IMR-90 (cell line): ENCODE measurements at regions not wholly inside any gene's neighbourhood (a gene's known extent, or its start where the extent isn't known, plus 50 kb on each side); places are given as distances from the start of the nearest gene placed in this dataset.

Experiments used
- ATAC-seq: fragments of 200-7000 bp; cut with Tn5 transposase; 2 replicates; pipeline ENCODE4 v1.9.1; 2020; ENCODE audit warnings: low read depth, mild to moderate bottlenecking, moderate library complexity
- BruUV-seq: library from RNA; stranded (reverse); fragments of 400-500 nt; replicated peaks from 2 replicates; lab custom pipeline; 2021; lab: Mats Ljungman, UMichigan
- CTCF ChIA-PET: fragments of 300-600 bp; formaldehyde crosslinking; extraction: SDS; loops from one replicate; lab custom pipeline; 2021; ENCODE audit warnings: antibody characterized with exemption; lab: Yijun Ruan, JAX
- POLR2A ChIA-PET: fragments of 300-600 bp; sonication (Branson Sonifier 250); formaldehyde crosslinking; loops from one replicate; lab custom pipeline; 2022; ENCODE audit warnings: antibody characterized with exemption; ENCODE audit not compliant: unreplicated experiment; lab: Charles Lee
- DNase-seq: peaks from one replicate; pipeline ENCODE4 v3.0.0; 2013
- H2AFZ ChIP-seq: replicated peaks from 2 replicates; pipeline ENCODE3; 2013; ENCODE audit warnings: low read length, mild to moderate bottlenecking; ENCODE audit not compliant: poor library complexity
- H2AK5ac ChIP-seq: 2 replicates; pipeline ENCODE4 v1.6.1; 2013; ENCODE audit warnings: low read depth, low read length, inconsistent platforms
- H2AK9ac ChIP-seq: replicated peaks from 2 replicates; pipeline ENCODE3; 2013; ENCODE audit warnings: mild to moderate bottlenecking, low read depth, low read length, moderate library complexity; ENCODE audit not compliant: poor library complexity
- H2BK120ac ChIP-seq: 2 replicates; pipeline ENCODE4 v1.6.1; 2013; ENCODE audit warnings: low read depth, low read length, inconsistent platforms
- H2BK15ac ChIP-seq: 3 replicates; pipeline ENCODE4 v1.6.1; 2013; ENCODE audit warnings: low read depth, low read length, inconsistent platforms
- H2BK20ac ChIP-seq: 2 replicates; pipeline ENCODE4 v1.6.1; 2013; ENCODE audit warnings: low read depth, mild to moderate bottlenecking, inconsistent platforms, low read length, moderate library complexity
- H2BK5ac ChIP-seq: 2 replicates; pipeline ENCODE4 v1.6.1; 2013; ENCODE audit warnings: mild to moderate bottlenecking, low read depth, low read length, inconsistent platforms; ENCODE audit not compliant: poor library complexity, severe bottlenecking
- H3K14ac ChIP-seq: replicated peaks from 2 replicates; pipeline ENCODE4 v1.6.1; 2013; ENCODE audit warnings: low read depth, low read length, inconsistent platforms
- H3K18ac ChIP-seq: 2 replicates; pipeline ENCODE4 v1.6.1; 2013; ENCODE audit warnings: low read depth, low read length, control low read depth
- H3K23ac ChIP-seq: 2 replicates; pipeline ENCODE4 v1.6.1; 2013; ENCODE audit warnings: low read depth, low read length, inconsistent platforms
- H3K27ac ChIP-seq: 2 replicates; pipeline ENCODE4 v1.5.1; 2013; ENCODE audit warnings: mild to moderate bottlenecking, control low read depth, low read length; ENCODE audit not compliant: insufficient read depth
- H3K27me3 ChIP-seq: 2 replicates; pipeline ENCODE4 v1.6.1; 2013; ENCODE audit warnings: low read length; ENCODE audit not compliant: control insufficient read depth, insufficient read depth
- H3K36me3 ChIP-seq: 2 replicates; pipeline ENCODE4 v1.6.1; 2013; ENCODE audit warnings: low read length, mixed read lengths; ENCODE audit not compliant: control insufficient read depth, insufficient read depth
- H3K4ac ChIP-seq: 2 replicates; pipeline ENCODE4 v1.6.1; 2013; ENCODE audit warnings: low read depth, low read length, inconsistent platforms
- H3K4me1 ChIP-seq: 2 replicates; pipeline ENCODE4 v1.6.1; 2013; ENCODE audit warnings: low read length, mixed read lengths; ENCODE audit not compliant: control insufficient read depth, insufficient read depth
- H3K4me2 ChIP-seq: 2 replicates; pipeline ENCODE4 v1.6.1; 2013; ENCODE audit warnings: low read depth, mild to moderate bottlenecking, control low read depth, low read length, moderate library complexity
- H3K4me3 ChIP-seq: 2 replicates; pipeline ENCODE4 v1.5.1; 2013; ENCODE audit warnings: low read depth, mild to moderate bottlenecking, control low read depth, low read length, moderate library complexity; ENCODE audit not compliant: insufficient read depth
- H3K56ac ChIP-seq: 2 replicates; pipeline ENCODE4 v1.6.1; 2013; ENCODE audit warnings: low read length, inconsistent platforms; ENCODE audit not compliant: insufficient read depth; ENCODE audit errors: extremely low read depth
- H3K79me1 ChIP-seq, 2 experiments: 2 replicates each; pipeline ENCODE4 v1.6.1; 2013; ENCODE audit warnings: low read length in 2 of 2, inconsistent platforms in 1 of 2, low read depth in 1 of 2
- H3K9ac ChIP-seq: 2 replicates; pipeline ENCODE4 v1.6.1; 2013; ENCODE audit warnings: low read depth, low read length, control low read depth
- H3K9me1 ChIP-seq: 2 replicates; pipeline ENCODE4 v1.6.1; 2013; ENCODE audit warnings: low read length, inconsistent platforms; ENCODE audit not compliant: insufficient read depth
- H3K9me3 ChIP-seq: 2 replicates; pipeline ENCODE4 v1.6.1; 2013; ENCODE audit warnings: low read length; ENCODE audit not compliant: control insufficient read depth, insufficient read depth
- H4K20me1 ChIP-seq: 2 replicates; pipeline ENCODE4 v1.6.1; 2013; ENCODE audit warnings: low read length, inconsistent platforms; ENCODE audit not compliant: insufficient read depth
- H4K5ac ChIP-seq: 2 replicates; pipeline ENCODE4 v1.6.1; 2013; ENCODE audit warnings: mild to moderate bottlenecking, low read depth, low read length, control low read depth
- H4K8ac ChIP-seq, 2 experiments: 2 replicates each; pipeline ENCODE4 v1.6.1; 2013; ENCODE audit warnings: low read depth in 2 of 2, low read length in 2 of 2, control low read depth in 1 of 2, inconsistent platforms in 1 of 2
- H4K91ac ChIP-seq: 2 replicates; pipeline ENCODE4 v1.6.1; 2013; ENCODE audit warnings: low read depth, low read length, inconsistent platforms; ENCODE audit not compliant: insufficient read depth
- BHLHE40 ChIP-seq: fragments of 150-350 bp; IDR thresholded peaks from 2 replicates; pipeline ENCODE4 v1.6.1; 2016; ENCODE audit warnings: mild to moderate bottlenecking, low read depth, low read length
- CEBPB ChIP-seq: IDR thresholded peaks from 2 replicates; pipeline ENCODE4 v1.6.1; 2012; ENCODE audit warnings: low read depth, low read length, improper control_type of control experiment
- CHD1 ChIP-seq: IDR thresholded peaks from 2 replicates; pipeline ENCODE4 v1.6.1; 2012; ENCODE audit warnings: low read depth, low read length, improper control_type of control experiment
- FOS ChIP-seq: fragments of 150-350 bp; IDR thresholded peaks from 2 replicates; pipeline ENCODE4 v1.6.1; 2016; ENCODE audit warnings: low read depth, low read length
- MAFK ChIP-seq: IDR thresholded peaks from 2 replicates; pipeline ENCODE4 v1.6.1; 2012; ENCODE audit warnings: low read depth, low read length, improper control_type of control experiment
- MAZ ChIP-seq: IDR thresholded peaks from 2 replicates; pipeline ENCODE4 v1.6.1; 2012; ENCODE audit warnings: low read depth, mild to moderate bottlenecking, low read length, improper control_type of control experiment, moderate library complexity, borderline replicate concordance
- MXI1 ChIP-seq: IDR thresholded peaks from 2 replicates; pipeline ENCODE4 v1.6.1; 2012; ENCODE audit warnings: low read depth, mild to moderate bottlenecking, low read length, moderate library complexity, borderline replicate concordance
- NFE2L2 ChIP-seq: fragments of 150-350 bp; IDR thresholded peaks from 2 replicates; pipeline ENCODE4 v1.6.1; 2016; ENCODE audit warnings: low read depth, mild to moderate bottlenecking, low read length
- POLR2A ChIP-seq: IDR thresholded peaks from 2 replicates; pipeline ENCODE4 v1.6.1; 2012; ENCODE audit warnings: mild to moderate bottlenecking, low read depth, low read length
- RAD21 ChIP-seq: IDR thresholded peaks from 2 replicates; pipeline ENCODE4 v1.6.1; 2012; ENCODE audit warnings: low read length, improper control_type of control experiment
- RCOR1 ChIP-seq: IDR thresholded peaks from 2 replicates; pipeline ENCODE4 v1.6.1; 2012; ENCODE audit warnings: mild to moderate bottlenecking, low read length, improper control_type of control experiment; ENCODE audit not compliant: insufficient replicate concordance
- RFX5 ChIP-seq: IDR thresholded peaks from 2 replicates; pipeline ENCODE4 v1.8.0; 2012; ENCODE audit warnings: low read depth, mild to moderate bottlenecking, low read length, moderate library complexity
- SMC3 ChIP-seq: fragments of 150-350 bp; IDR thresholded peaks from 2 replicates; pipeline ENCODE4 v1.6.1; 2016; ENCODE audit warnings: low read depth, mild to moderate bottlenecking, antibody characterized with exemption, low read length, moderate library complexity
- WGBS, 2 experiments: methylation state at CpG; one replicate each; pipeline versions ENCODE4 v1.1.5 to v1.1.7; 2013; ENCODE audit warnings: missing lambda C conversion rate in 2 of 2; ENCODE audit not compliant: insufficient read length in 1 of 2; ENCODE audit errors: extremely low coverage in 2 of 2; 5-methylcytosine and 5-hydroxymethylcytosine counted together
- dilution Hi-C: fragments of 300-500 bp; cut with HindIII; formaldehyde crosslinking; loops from one replicate; pipeline ENCODE4 v1.14.3; 2018; ENCODE audit warnings: low sequenced_read_pairs; ENCODE audit not compliant: unreplicated experiment
- in situ Hi-C: fragments of 300-500 bp; cut with MboI; formaldehyde crosslinking; loops from 3 replicates; pipeline ENCODE4 v1.14.3; 2019; ENCODE audit warnings: low sequenced_read_pairs, inconsistent platforms, mixed read lengths
- intact Hi-C: fragments of 100-400 bp; cut with micrococcal nuclease; formaldehyde crosslinking; loops from 2 replicates; pipeline ENCODE4 v1.10.0; 2022
- TF ChIP-seq, protein P1 (sequence below): fragments of 150-350 bp; IDR thresholded peaks from 2 replicates; pipeline ENCODE4 v1.6.1; 2017; ENCODE audit warnings: mild to moderate bottlenecking, antibody characterized with exemption, low read length, low read depth
- TF ChIP-seq, protein P2 (sequence below): fragments of 150-350 bp; IDR thresholded peaks from 2 replicates; pipeline ENCODE4 v1.6.1; 2016; ENCODE audit warnings: low read depth, mild to moderate bottlenecking, low read length, moderate library complexity, borderline replicate concordance
- TF ChIP-seq, protein P3 (sequence below): conservative IDR thresholded peaks from 2 replicates; pipeline ENCODE4 v1.5.1; 2012; ENCODE audit warnings: mild to moderate bottlenecking, low read depth, low read length, improper control_type of control experiment

DNA sequence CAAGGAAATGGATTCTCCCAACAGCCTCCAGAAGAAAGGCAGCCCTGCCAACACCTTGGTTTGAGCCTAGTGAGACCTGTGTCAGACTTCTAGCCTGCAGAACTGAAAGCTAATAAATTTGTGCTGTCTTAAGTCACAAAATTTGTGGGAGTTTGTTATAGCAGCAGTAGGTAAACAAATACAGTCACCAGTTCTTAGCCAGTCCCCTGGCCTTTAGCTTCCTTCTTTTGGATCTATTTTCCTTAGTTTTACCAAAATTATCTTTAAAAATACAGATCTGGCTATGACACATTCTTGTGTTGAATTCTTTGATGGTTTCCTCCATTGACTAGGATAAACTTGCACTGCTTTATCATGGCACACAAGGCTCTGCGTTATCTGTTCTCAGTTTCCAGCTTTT lies 697.9 kb upstream of the FANCL start:
- no peak overlapping the region for H3K9ac ChIP-seq
- peaks cover 3% of the 10 kb centered on the region; the same call in 1 of the 2 replicates for H3K9me3 ChIP-seq
- no peak overlapping the region for H3K4me3 ChIP-seq
- intact Hi-C loops (loop anchor here (2.0 kb wide), 1 partner anchor 14 kb away; no protein-coding TSS in a partner anchor), dilution Hi-C loops (no loop called here), in situ Hi-C loops (no loop called here)
- no peak for TF ChIP-seq RAD21
- TF ChIP-seq, protein P1, sequence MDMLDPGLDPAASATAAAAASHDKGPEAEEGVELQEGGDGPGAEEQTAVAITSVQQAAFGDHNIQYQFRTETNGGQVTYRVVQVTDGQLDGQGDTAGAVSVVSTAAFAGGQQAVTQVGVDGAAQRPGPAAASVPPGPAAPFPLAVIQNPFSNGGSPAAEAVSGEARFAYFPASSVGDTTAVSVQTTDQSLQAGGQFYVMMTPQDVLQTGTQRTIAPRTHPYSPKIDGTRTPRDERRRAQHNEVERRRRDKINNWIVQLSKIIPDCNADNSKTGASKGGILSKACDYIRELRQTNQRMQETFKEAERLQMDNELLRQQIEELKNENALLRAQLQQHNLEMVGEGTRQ, result no peak
- TF ChIP-seq MAZ, result no peak
- TF ChIP-seq, protein P2, sequence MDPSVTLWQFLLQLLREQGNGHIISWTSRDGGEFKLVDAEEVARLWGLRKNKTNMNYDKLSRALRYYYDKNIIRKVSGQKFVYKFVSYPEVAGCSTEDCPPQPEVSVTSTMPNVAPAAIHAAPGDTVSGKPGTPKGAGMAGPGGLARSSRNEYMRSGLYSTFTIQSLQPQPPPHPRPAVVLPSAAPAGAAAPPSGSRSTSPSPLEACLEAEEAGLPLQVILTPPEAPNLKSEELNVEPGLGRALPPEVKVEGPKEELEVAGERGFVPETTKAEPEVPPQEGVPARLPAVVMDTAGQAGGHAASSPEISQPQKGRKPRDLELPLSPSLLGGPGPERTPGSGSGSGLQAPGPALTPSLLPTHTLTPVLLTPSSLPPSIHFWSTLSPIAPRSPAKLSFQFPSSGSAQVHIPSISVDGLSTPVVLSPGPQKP, result no peak
- no peak for TF ChIP-seq SMC3
- TF ChIP-seq FOS, result no peak
- no peak for TF ChIP-seq RFX5
- no peak for TF ChIP-seq NFE2L2
- TF ChIP-seq, protein P3, sequence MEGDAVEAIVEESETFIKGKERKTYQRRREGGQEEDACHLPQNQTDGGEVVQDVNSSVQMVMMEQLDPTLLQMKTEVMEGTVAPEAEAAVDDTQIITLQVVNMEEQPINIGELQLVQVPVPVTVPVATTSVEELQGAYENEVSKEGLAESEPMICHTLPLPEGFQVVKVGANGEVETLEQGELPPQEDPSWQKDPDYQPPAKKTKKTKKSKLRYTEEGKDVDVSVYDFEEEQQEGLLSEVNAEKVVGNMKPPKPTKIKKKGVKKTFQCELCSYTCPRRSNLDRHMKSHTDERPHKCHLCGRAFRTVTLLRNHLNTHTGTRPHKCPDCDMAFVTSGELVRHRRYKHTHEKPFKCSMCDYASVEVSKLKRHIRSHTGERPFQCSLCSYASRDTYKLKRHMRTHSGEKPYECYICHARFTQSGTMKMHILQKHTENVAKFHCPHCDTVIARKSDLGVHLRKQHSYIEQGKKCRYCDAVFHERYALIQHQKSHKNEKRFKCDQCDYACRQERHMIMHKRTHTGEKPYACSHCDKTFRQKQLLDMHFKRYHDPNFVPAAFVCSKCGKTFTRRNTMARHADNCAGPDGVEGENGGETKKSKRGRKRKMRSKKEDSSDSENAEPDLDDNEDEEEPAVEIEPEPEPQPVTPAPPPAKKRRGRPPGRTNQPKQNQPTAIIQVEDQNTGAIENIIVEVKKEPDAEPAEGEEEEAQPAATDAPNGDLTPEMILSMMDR, result no peak
- TF ChIP-seq CHD1, result no peak
- no peak for TF ChIP-seq CEBPB
- TF ChIP-seq POLR2A, result no peak
- no peak for TF ChIP-seq MAFK
- TF ChIP-seq BHLHE40, result no peak
- TF ChIP-seq MXI1, result no peak
- no peak for TF ChIP-seq RCOR1
- peak overlapping the region; percentile 30; the same call in 1 of the 2 replicates for H3K27ac ChIP-seq
- H4K20me1 ChIP-seq, result no peaks in the 10 kb centered on the region
- peak overlapping the region; percentile 89 for H2BK5ac ChIP-seq
- peak overlapping the region; percentile 79 for H4K91ac ChIP-seq
- H3K14ac ChIP-seq, result peak overlapping the region; percentile 81
- POLR2A ChIA-PET, result no interaction called here
- CTCF ChIA-PET, result interaction anchor here (0.5 kb wide), 1 partner anchor 30 kb away, joined by 3 read pairs; no protein-coding TSS in a partner anchor
- peak overlapping the region; percentile 82 for H2BK20ac ChIP-seq
- H2AK9ac ChIP-seq, result no peak overlapping the region
- H2AFZ ChIP-seq, result no peak overlapping the region
- 0 out of 2 replicates have a peak, but pooled peaks cover 2% of the 10 kb centered on the region for H3K4me1 ChIP-seq
- peak overlapping the region; percentile 90 for H2BK120ac ChIP-seq
- H3K27me3 ChIP-seq, result no peaks in the 10 kb centered on the region
- peak overlapping the region; percentile 70; the same call in 1 of the 3 replicates for H2BK15ac ChIP-seq
- no peaks in the 10 kb centered on the region for H3K9me1 ChIP-seq
- WGBS, 2 experiments, result no CpG with 5 or more reads among the region's 1 CpG
- H3K4me2 ChIP-seq, result no peak overlapping the region
- peak overlapping the region; percentile 93 for H3K18ac ChIP-seq
- peak overlapping the region; percentile 77 for H3K4ac ChIP-seq
- DNase-seq (no peak), ATAC-seq (peak; percentile 59; the same call in 1 of the 2 replicates)
- peak overlapping the region; percentile 36; the same call in 1 of the 2 replicates for H3K23ac ChIP-seq
- H3K56ac ChIP-seq, result peak overlapping the region; percentile 46; the same call in 1 of the 2 replicates
- no TSS peak for BruUV-seq
- H2AK5ac ChIP-seq, result peak overlapping the region; percentile 48; the same call in 1 of the 2 replicates
- H4K8ac ChIP-seq, result peak overlapping the region; percentile 7 to 63; a peak in 2 of 4 replicates
- H3K36me3 ChIP-seq, result no peaks in the 10 kb centered on the region
- peak overlapping the region; percentile 80; the same call in 1 of the 2 replicates for H4K5ac ChIP-seq
- no peaks in the 10 kb centered on the region for H3K79me1 ChIP-seq
